ENCODE measurements at regions not wholly inside any gene's neighbourhood (a gene's known extent, or its start where the extent isn't known, plus 50 kb on each side); places are given as distances from the start of the nearest gene placed in this dataset.
"Not testable (repeated sequence)": the region's sequence is repeated elsewhere in the genome, so short reads cannot be mapped to it uniquely, and the experiment has no call there.

DNA sequence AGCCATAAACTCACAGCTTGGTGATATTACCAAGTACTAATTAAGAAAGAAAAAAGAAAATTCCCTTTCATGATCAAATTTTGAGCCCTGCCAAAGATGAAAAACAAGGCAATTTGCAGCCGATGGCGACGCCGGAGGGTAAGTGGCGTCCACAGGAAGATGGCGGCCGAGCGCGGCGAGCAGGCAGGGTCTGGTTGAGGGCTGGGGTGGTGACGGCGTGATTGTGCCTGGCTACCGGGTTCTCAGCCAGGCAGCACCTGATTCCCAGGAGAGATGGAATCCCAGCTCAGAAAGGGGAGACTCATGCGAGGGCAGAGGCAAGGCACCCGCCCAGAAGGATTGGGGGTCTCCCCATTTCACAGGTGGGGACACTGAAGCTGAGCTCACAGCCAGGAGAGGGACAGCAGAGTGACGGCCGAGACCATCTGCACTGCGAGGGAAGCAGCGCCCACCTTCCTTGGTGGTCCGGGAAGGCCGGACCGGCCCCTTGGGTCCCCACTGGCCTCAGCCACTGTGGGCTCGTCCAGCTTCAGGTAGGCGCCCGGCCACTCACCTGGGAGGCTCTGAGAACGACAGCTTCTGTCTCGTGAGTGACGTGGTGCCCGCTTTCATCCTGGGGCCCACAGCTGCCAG, 145.8 kb downstream of the IGLL1 start:
- BruUV-seq (replicated peaks); H3K36me3 ChIP-seq (replicated peaks in 1 of 2; ENCODE audit: control insufficient read depth in 1 of 2, insufficient read depth in 2 of 2, low read length in 2 of 2); intact Hi-C loops (cut with micrococcal nuclease; ENCODE audit: unreplicated experiment); H3K27me3 ChIP-seq (ENCODE audit: control insufficient read depth in 1 of 2, insufficient read depth in 2 of 2, low read length in 2 of 2); H3K79me2 ChIP-seq (ENCODE audit: insufficient read depth, low read length); H2AFZ ChIP-seq (ENCODE audit: low read length); in situ Hi-C loops (cut with HindIII; ENCODE audit: extremely low pct_ligation_motif_present, low pct_unique_long_range_greater_than_20kb); ATAC-seq; FAIRE-seq; H3K9ac ChIP-seq (ENCODE audit: insufficient read depth, low read depth, low read length); H3K27ac ChIP-seq (ENCODE audit: extremely low read length, insufficient read depth, low read length); H3K4me3 ChIP-seq (replicated peaks in 1 of 3; ENCODE audit: insufficient read depth in 1 of 3, low read depth in 2 of 3, low read length in 3 of 3); H4K20me1 ChIP-seq (ENCODE audit: insufficient read depth, low read length); DNase-seq (ENCODE audit: low spot score); CTCF ChIA-PET (ENCODE audit: low intra/inter-chr PET ratio, low total read pairs): not testable (repeated sequence)
- peak overlapping the region; percentile 84; the same call in 1 of the 2 replicates for H3K4me2 ChIP-seq (ENCODE audit: low read depth, low read length)
- H3K9me3 ChIP-seq (ENCODE audit: low read length), result peaks cover 11% of the 10 kb centered on the region
- POLR2A ChIA-PET, result interaction anchor here (1.6 kb wide), 1 partner anchor 101 kb away, joined by 3 read pairs; no protein-coding TSS in a partner anchor
- peaks cover 54% of the 10 kb centered on the region for H3K4me1 ChIP-seq (ENCODE audit: insufficient read depth, low read length)
- 95% methylated on average over 16 of the region's 29 CpGs for WGBS (ENCODE audit: low lambda C conversion rate)

DNA sequence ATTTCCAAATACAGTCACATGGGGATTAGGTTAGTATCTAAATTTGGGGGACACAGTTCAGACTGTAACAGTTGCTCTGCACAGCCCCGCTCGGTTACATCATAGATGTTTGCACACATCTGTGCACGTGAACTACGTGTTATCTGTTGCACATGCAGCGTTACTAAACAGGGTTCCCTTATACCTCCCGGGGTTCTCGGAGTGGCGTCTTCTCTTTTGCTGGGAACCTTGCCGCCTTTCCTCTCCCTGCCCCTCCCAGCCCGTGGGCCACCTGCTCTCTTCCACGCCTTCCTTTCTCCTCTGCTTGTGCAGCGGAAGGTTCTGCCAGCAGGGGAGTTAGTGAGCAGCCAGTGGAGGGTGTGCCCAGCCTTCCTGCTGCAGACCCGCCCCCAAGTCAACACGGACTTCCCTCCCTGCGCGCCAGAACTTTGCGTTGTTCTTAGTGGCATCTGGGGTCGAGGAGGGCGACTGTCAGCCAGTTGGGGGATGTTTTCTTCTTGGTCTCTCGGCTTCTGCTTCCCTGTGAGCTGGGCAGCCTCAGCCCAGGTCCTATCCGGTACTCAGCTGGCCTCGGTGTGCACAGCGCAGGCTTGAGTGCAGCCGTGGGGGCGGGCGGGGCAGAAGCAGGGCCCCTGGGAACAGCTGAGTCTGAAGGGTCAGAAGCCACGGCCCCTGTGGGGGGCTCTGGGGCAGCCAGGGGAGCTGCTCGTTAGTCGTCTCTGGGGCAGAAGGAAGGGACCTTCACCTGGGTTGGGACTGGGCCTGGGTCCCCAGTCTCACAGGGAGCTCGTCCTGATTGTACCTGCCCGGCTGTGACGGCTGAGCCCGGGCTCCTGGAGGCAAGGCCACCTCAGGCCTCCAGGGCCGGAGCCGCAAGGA, 146.7 kb downstream of the IGLL1 start:
- intact Hi-C loops (cut with micrococcal nuclease; ENCODE audit: unreplicated experiment); CTCF ChIA-PET (ENCODE audit: low intra/inter-chr PET ratio, low total read pairs); H3K9ac ChIP-seq (ENCODE audit: insufficient read depth, low read depth, low read length); BruUV-seq (replicated peaks); in situ Hi-C loops (cut with HindIII; ENCODE audit: extremely low pct_ligation_motif_present, low pct_unique_long_range_greater_than_20kb); H3K36me3 ChIP-seq (replicated peaks in 1 of 2; ENCODE audit: control insufficient read depth in 1 of 2, insufficient read depth in 2 of 2, low read length in 2 of 2); H3K79me2 ChIP-seq (ENCODE audit: insufficient read depth, low read length); H3K27ac ChIP-seq (ENCODE audit: extremely low read length, insufficient read depth, low read length); H4K20me1 ChIP-seq (ENCODE audit: insufficient read depth, low read length); H2AFZ ChIP-seq (ENCODE audit: low read length); H3K27me3 ChIP-seq (ENCODE audit: control insufficient read depth in 1 of 2, insufficient read depth in 2 of 2, low read length in 2 of 2); TF ChIP-seq SOX6 (IDR thresholded peaks at IDR 0.05); MAZ (IDR thresholded peaks at IDR 0.05; ENCODE audit: borderline replicate concordance, low read depth, low read length): not testable (repeated sequence)
- ATAC-seq (peak; percentile 92), FAIRE-seq (peak; percentile 81), DNase-seq (ENCODE audit: low spot score) (peak; percentile 43)
- WGBS (ENCODE audit: low lambda C conversion rate), result 2% methylated on average over 23 of the region's 35 CpGs
- Histone ChIP-seq H3K9me3 (ENCODE audit: low read length) (peaks cover 13% of the 10 kb centered on the region), H3K4me3 (replicated peaks in 1 of 3; ENCODE audit: insufficient read depth in 1 of 3, low read depth in 2 of 3, low read length in 3 of 3) (peak overlapping the region; percentile 2 to 64 (median 44); a peak in 5 of 6 replicates), H3K4me2 (ENCODE audit: low read depth, low read length) (peak overlapping the region; percentile 84), H3K4me1 (ENCODE audit: insufficient read depth, low read length) (peaks cover 50% of the 10 kb centered on the region)
- POLR2A ChIA-PET, result interaction anchor here (1.6 kb wide), 1 partner anchor 102 kb away, joined by 3 read pairs; no protein-coding TSS in a partner anchor
- TF ChIP-seq, protein P1, sequence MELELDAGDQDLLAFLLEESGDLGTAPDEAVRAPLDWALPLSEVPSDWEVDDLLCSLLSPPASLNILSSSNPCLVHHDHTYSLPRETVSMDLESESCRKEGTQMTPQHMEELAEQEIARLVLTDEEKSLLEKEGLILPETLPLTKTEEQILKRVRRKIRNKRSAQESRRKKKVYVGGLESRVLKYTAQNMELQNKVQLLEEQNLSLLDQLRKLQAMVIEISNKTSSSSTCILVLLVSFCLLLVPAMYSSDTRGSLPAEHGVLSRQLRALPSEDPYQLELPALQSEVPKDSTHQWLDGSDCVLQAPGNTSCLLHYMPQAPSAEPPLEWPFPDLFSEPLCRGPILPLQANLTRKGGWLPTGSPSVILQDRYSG (CRISPR knock-in tag; IDR thresholded peaks at IDR 0.05), result 0 out of 2 replicates have a peak, but pooled peaks have one; percentile 32
- TF ChIP-seq SAP130 (CRISPR knock-in tag; IDR thresholded peaks at IDR 0.05; ENCODE audit: low read depth) (peak; percentile 57; the same call in 1 of the 2 replicates), SOX6 (CRISPR knock-in tag; IDR thresholded peaks at IDR 0.05) (0 out of 2 replicates have a peak, but pooled peaks have one; percentile 24), ZNF788 (CRISPR knock-in tag; IDR thresholded peaks at IDR 0.05; ENCODE audit: borderline replicate concordance) (peak; percentile 53; the same call in 1 of the 2 replicates), ESRRA (CRISPR knock-in tag; IDR thresholded peaks at IDR 0.05; ENCODE audit: low read depth) (peak; percentile 33; the same call in 1 of the 2 replicates), ZZZ3 (CRISPR knock-in tag; IDR thresholded peaks at IDR 0.05; ENCODE audit: borderline replicate concordance) (0 out of 2 replicates have a peak, but pooled peaks have one; percentile 12), SP5 (CRISPR knock-in tag; IDR thresholded peaks at IDR 0.05; ENCODE audit: borderline replicate concordance, low read depth) (peak; percentile 82), BHLHE40 (IDR thresholded peaks at IDR 0.05; ENCODE audit: low read length) (peak; percentile 64), ELF3 (CRISPR knock-in tag; IDR thresholded peaks at IDR 0.05) (peak; percentile 30; the same call in 1 of the 2 replicates), MAZ (CRISPR knock-in tag; IDR thresholded peaks at IDR 0.05; ENCODE audit: low read depth) (peak; percentile 25; the same call in 1 of the 2 replicates), ZSCAN31 (CRISPR knock-in tag; IDR thresholded peaks at IDR 0.05; ENCODE audit: low read depth) (0 out of 2 replicates have a peak, but pooled peaks have one; percentile 10), ZFX (CRISPR knock-in tag; IDR thresholded peaks at IDR 0.05; ENCODE audit: low read depth) (peak; percentile 40; the same call in 1 of the 2 replicates)
- TF ChIP-seq, protein P2, sequence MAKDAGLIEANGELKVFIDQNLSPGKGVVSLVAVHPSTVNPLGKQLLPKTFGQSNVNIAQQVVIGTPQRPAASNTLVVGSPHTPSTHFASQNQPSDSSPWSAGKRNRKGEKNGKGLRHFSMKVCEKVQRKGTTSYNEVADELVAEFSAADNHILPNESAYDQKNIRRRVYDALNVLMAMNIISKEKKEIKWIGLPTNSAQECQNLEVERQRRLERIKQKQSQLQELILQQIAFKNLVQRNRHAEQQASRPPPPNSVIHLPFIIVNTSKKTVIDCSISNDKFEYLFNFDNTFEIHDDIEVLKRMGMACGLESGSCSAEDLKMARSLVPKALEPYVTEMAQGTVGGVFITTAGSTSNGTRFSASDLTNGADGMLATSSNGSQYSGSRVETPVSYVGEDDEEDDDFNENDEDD (CRISPR knock-in tag; IDR thresholded peaks at IDR 0.05; ENCODE audit: borderline replicate concordance), result peak; percentile 60
